ENCODE measurements at regions not wholly inside any gene's neighbourhood (a gene's known extent, or its start where the extent isn't known, plus 50 kb on each side); places are given as distances from the start of the nearest gene placed in this dataset.

- peaks cover 9% of the 10 kb centered on the region for H3K4me1 ChIP-seq (ENCODE audit: control insufficient read depth, extremely low read depth, insufficient read depth, low read length)
- no peak for FAIRE-seq
- H3K9ac ChIP-seq (ENCODE audit: control insufficient read depth, extremely low read depth, insufficient read depth, low read length) = no peak overlapping the region
- no peak for DNase-seq (ENCODE audit: low read depth, low spot score)
- no peak overlapping the region for H3K27ac ChIP-seq (ENCODE audit: control insufficient read depth, insufficient read depth, low read length)
- dilution Hi-C loops (cut with MboI; ENCODE audit: extremely low pct_ligation_motif_present, low sequenced_read_pairs) = loop anchor here (5.0 kb wide), 1 partner anchor 72 kb away; no protein-coding TSS in a partner anchor
- no peak overlapping the region for H3K4me2 ChIP-seq (ENCODE audit: control insufficient read depth, extremely low read depth, insufficient read depth, low read depth, low read length)
- no peaks in the 10 kb centered on the region for H3K27me3 ChIP-seq (ENCODE audit: control insufficient read depth, extremely low read depth, insufficient read depth, low read length)
- no peaks in the 10 kb centered on the region for H3K79me2 ChIP-seq (ENCODE audit: control insufficient read depth, insufficient read depth, low read length)
- no peak overlapping the region for H3K4me3 ChIP-seq (ENCODE audit: control insufficient read depth in 2 of 3, extremely low read depth in 1 of 3, insufficient read depth in 2 of 3, low read depth in 1 of 3, low read length in 3 of 3)
- H3K36me3 ChIP-seq (ENCODE audit: control insufficient read depth in 2 of 2, extremely low read depth in 1 of 2, insufficient read depth in 2 of 2, low read length in 2 of 2) = no peaks in the 10 kb centered on the region
- H3K9me1 ChIP-seq (ENCODE audit: control insufficient read depth, extremely low read depth, insufficient read depth, low read length) = no peaks in the 10 kb centered on the region
- no peak overlapping the region for H2AFZ ChIP-seq (ENCODE audit: control insufficient read depth, low read length)
- H3K9me3 ChIP-seq (ENCODE audit: control insufficient read depth, low read depth, low read length) = no peaks in the 10 kb centered on the region
- TF ChIP-seq EZH2 (IDR thresholded peaks at IDR 0.05; ENCODE audit: low read length) = no peak
- TF ChIP-seq CTCF (optimal IDR thresholded peaks at IDR 0.05 in 1 of 3, IDR thresholded peaks at IDR 0.05 in 1 of 3, conservative IDR thresholded peaks at IDR 0.05 in 1 of 3; ENCODE audit: extremely low read depth in 1 of 3, insufficient read depth in 2 of 3, low read length in 3 of 3) = no peak
- no peaks in the 10 kb centered on the region for H4K20me1 ChIP-seq (ENCODE audit: control insufficient read depth, extremely low read depth, insufficient read depth, low read length)
Measured at GRCh38 chr12:116354534-116354933, 77.0 kb upstream of the MED13L start.

GRCh38 chr12:116354950-116355783, 77.7 kb upstream of the MED13L start:
- Histone ChIP-seq H3K9me3 (ENCODE audit: control insufficient read depth, low read depth, low read length) (no peaks in the 10 kb centered on the region), H3K4me2 (ENCODE audit: control insufficient read depth, extremely low read depth, insufficient read depth, low read depth, low read length) (no peak overlapping the region), H3K79me2 (ENCODE audit: control insufficient read depth, insufficient read depth, low read length) (no peaks in the 10 kb centered on the region), H3K4me1 (ENCODE audit: control insufficient read depth, extremely low read depth, insufficient read depth, low read length) (peaks cover 11% of the 10 kb centered on the region), H3K27me3 (ENCODE audit: control insufficient read depth, extremely low read depth, insufficient read depth, low read length) (no peaks in the 10 kb centered on the region), H4K20me1 (ENCODE audit: control insufficient read depth, extremely low read depth, insufficient read depth, low read length) (no peaks in the 10 kb centered on the region), H2AFZ (ENCODE audit: control insufficient read depth, low read length) (no peak overlapping the region), H3K9ac (ENCODE audit: control insufficient read depth, extremely low read depth, insufficient read depth, low read length) (no peak overlapping the region), H3K27ac (ENCODE audit: control insufficient read depth, insufficient read depth, low read length) (no peak overlapping the region), H3K9me1 (ENCODE audit: control insufficient read depth, extremely low read depth, insufficient read depth, low read length) (no peaks in the 10 kb centered on the region), H3K36me3 (ENCODE audit: control insufficient read depth in 2 of 2, extremely low read depth in 1 of 2, insufficient read depth in 2 of 2, low read length in 2 of 2) (no peaks in the 10 kb centered on the region), H3K4me3 (ENCODE audit: control insufficient read depth in 2 of 3, extremely low read depth in 1 of 3, insufficient read depth in 2 of 3, low read depth in 1 of 3, low read length in 3 of 3) (no peak overlapping the region)
- TF ChIP-seq EZH2 (IDR thresholded peaks at IDR 0.05; ENCODE audit: low read length) = no peak
- no peak for TF ChIP-seq CTCF (optimal IDR thresholded peaks at IDR 0.05 in 1 of 3, IDR thresholded peaks at IDR 0.05 in 1 of 3, conservative IDR thresholded peaks at IDR 0.05 in 1 of 3; ENCODE audit: extremely low read depth in 1 of 3, insufficient read depth in 2 of 3, low read length in 3 of 3)
- no peak for DNase-seq (ENCODE audit: low read depth, low spot score)
- no peak for FAIRE-seq
- dilution Hi-C loops (cut with MboI; ENCODE audit: extremely low pct_ligation_motif_present, low sequenced_read_pairs) = loop anchor here (5.0 kb wide), 1 partner anchor 73 kb away; no protein-coding TSS in a partner anchor
